GM06990 (cell line): ENCODE measurements at regions not wholly inside any gene's neighbourhood (a gene's known extent, or its start where the extent isn't known, plus 50 kb on each side); places are given as distances from the start of the nearest gene placed in this dataset.

Source experiments
- DNase-seq: peaks from one replicate; pipeline ENCODE4 v3.0.0-alpha.2; 2011; ENCODE audit not compliant: insufficient read length; ENCODE audit errors: extremely low read depth
- H3K27me3 ChIP-seq: replicated peaks from 2 replicates; pipeline ENCODE4 v1.6.0; 2011; ENCODE audit warnings: low read length; ENCODE audit not compliant: control insufficient read depth, insufficient read depth
- H3K36me3 ChIP-seq: 2 replicates; pipeline ENCODE4 v1.5.1; 2011; ENCODE audit warnings: low read length; ENCODE audit not compliant: control insufficient read depth, insufficient read depth
- H3K4me3 ChIP-seq: replicated peaks from 2 replicates; pipeline ENCODE4 v1.5.1; 2011; ENCODE audit warnings: low read depth, mild to moderate bottlenecking, control low read depth, low read length
- TF ChIP-seq, protein P1 (sequence below): IDR thresholded peaks from 2 replicates; pipeline ENCODE4 v1.5.1; 2011; ENCODE audit warnings: low read length, control low read depth, mild to moderate bottlenecking, inconsistent platforms; ENCODE audit not compliant: insufficient read depth, poor library complexity, severe bottlenecking

DNA sequence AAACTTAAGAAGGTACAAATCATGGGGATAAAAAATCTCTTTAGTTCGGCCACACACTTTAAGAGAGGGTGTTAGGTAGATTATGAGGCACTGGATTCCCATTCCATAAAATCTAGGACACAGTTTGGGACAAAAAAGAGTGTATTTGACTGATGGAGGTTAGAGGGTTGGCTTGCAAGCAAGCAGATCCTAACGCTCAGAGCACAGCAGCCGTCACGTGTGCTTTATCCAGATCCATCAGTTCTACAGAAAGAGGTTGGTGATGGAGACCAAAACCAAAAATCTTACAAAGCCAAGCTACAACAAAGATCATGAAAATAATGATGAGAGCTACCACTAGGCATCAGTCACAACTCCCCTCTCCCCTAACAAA lies 549.4 kb downstream of the TNS3 start:
- no peaks in the 10 kb centered on the region for H3K36me3 ChIP-seq
- TF ChIP-seq, protein P1, sequence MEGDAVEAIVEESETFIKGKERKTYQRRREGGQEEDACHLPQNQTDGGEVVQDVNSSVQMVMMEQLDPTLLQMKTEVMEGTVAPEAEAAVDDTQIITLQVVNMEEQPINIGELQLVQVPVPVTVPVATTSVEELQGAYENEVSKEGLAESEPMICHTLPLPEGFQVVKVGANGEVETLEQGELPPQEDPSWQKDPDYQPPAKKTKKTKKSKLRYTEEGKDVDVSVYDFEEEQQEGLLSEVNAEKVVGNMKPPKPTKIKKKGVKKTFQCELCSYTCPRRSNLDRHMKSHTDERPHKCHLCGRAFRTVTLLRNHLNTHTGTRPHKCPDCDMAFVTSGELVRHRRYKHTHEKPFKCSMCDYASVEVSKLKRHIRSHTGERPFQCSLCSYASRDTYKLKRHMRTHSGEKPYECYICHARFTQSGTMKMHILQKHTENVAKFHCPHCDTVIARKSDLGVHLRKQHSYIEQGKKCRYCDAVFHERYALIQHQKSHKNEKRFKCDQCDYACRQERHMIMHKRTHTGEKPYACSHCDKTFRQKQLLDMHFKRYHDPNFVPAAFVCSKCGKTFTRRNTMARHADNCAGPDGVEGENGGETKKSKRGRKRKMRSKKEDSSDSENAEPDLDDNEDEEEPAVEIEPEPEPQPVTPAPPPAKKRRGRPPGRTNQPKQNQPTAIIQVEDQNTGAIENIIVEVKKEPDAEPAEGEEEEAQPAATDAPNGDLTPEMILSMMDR, result no peak
- DNase-seq, result no peak
- H3K4me3 ChIP-seq, result no peak overlapping the region
- H3K27me3 ChIP-seq, result no peaks in the 10 kb centered on the region; the same call in none of the 2 replicates

DNA sequence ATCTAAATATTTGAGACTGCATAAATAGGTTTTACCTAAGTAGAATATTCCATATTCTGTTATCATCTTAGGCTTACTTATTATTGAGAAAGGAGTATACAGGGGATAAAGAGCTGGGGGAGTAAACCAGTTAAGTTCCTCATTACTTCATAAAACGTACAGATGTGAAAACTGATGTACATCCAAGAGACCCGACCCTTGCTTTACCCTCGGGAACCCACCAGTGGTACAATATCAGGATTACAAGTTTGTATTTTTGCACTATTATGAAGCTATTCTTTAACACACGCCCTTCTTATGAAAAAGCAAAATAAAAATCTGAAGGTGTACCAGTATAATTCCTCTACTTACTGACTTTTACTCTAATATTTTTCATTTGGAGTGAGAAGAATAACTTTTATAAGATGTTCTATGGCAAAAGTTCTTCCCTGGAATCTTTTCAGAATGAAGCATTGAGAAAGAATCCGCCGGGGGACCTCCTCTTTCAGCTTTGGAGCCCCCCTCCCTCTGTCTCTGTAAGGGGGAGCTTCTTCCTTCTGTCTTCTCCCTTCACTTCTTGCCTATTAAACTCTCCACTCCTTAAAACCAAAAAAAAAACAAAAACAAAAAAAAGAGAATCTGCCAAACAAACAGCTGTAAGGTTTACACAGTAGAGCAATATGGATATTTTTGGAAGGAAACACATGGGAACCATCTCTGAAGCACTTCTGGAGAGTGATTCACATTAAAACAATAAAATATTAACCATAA lies 550.0 kb downstream of the TNS3 start:
- H3K27me3 ChIP-seq, result no peaks in the 10 kb centered on the region; the same call in none of the 2 replicates
- TF ChIP-seq, protein P1, result no peak
- H3K4me3 ChIP-seq, result no peak overlapping the region
- no peaks in the 10 kb centered on the region for H3K36me3 ChIP-seq
- no peak for DNase-seq

DNA sequence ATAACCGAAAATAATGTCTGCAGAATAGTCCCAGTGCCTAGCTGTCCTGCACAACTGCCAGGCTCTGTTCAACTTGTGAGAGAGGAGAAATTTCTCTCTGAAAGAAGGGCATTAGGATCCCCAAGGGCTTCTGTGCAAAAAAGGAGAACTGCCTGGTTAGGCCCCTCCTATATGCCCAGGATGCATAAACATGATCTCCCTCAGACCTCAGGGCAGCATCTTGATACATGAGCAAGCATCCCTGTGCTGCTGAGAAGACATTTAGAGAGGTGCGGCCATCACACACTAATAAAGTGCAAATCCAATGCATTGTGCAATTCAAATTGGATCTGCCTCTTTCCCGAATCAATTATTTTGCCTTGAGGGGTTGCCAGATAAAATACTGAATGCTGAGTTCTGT lies 553.6 kb downstream of the TNS3 start:
- no peak overlapping the region for H3K4me3 ChIP-seq
- TF ChIP-seq, protein P1, result no peak
- no peaks in the 10 kb centered on the region for H3K36me3 ChIP-seq
- no peak for DNase-seq
- no peaks in the 10 kb centered on the region; the same call in none of the 2 replicates for H3K27me3 ChIP-seq

DNA sequence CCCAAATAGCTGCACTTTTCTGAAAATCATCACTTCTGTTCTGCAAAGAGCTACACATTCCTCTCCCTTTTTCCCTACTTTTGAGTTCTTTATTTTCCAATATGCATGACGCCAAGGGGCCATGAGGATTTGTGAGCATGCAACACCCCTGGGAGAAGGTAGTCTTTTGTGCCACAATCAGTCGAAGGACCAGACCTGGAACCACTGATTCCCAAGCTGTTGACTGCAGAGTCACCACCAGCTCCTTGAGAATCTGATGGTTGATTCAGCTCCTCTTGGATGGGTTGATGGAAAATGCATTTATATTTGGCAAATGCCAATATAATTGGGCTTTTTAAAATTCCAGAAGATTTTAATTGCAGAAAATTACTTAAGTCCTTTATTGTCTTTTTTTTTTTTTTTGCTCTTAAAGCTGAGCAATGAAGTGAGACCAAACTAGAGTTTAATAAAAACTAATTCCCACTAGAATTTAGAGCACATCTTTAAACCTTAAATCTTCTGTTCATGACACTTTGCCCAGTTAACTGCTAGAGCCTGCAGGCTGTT lies 554.1 kb downstream of the TNS3 start:
- Histone ChIP-seq H3K36me3 (no peaks in the 10 kb centered on the region), H3K4me3 (no peak overlapping the region), H3K27me3 (no peaks in the 10 kb centered on the region; the same call in none of the 2 replicates)
- no peak for DNase-seq
- TF ChIP-seq, protein P1, result no peak

DNA sequence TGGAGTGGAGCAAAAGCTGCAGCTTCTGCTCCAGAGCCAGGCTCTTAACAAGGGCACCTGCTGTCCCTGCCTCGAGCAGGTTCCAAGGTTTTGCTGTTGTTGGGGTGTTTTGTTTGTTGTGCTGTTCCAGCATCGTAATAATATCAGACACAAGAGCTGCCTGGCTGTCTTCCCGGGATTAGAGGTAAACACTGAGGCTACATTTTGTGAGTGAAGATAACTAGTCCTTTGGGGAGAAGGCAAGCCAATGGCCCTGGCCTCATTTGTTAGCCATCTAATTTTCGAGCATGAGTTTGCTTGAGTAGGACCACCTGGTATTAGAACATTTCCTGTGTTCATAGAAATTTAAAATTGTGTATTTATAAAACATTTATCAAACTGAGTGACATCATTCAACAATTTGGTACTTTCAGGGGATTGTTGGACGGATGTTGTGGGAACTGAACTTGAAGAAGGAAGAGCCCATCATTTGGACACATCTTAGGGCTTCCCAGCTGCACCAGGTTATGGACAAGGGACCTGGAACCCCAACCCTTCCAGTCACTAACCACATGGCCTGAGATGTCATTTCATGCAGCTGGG lies 555.0 kb downstream of the TNS3 start:
- no peaks in the 10 kb centered on the region; the same call in none of the 2 replicates for H3K27me3 ChIP-seq
- TF ChIP-seq, protein P1, result no peak

More for the DNA sequence above, 555.0 kb downstream of the TNS3 start:
- Histone ChIP-seq H3K36me3 (no peaks in the 10 kb centered on the region), H3K4me3 (no peak overlapping the region)
- no peak for DNase-seq
